Endothelial cell (in vitro differentiated cells): ENCODE measurements at regions not wholly inside any gene's neighbourhood (a gene's known extent, or its start where the extent isn't known, plus 50 kb on each side); places are given as distances from the start of the nearest gene placed in this dataset.

Source experiments
- DNase-seq: peaks from one replicate; pipeline ENCODE4 v3.0.0; 2021; ENCODE audit warnings: low spot score
- H3K27ac Mint-ChIP-seq: one replicate; pipeline ENCODE4 v1.8.0; 2021; ENCODE audit warnings: mixed read lengths, inconsistent platforms; ENCODE audit not compliant: unreplicated experiment
- H3K27me3 Mint-ChIP-seq: one replicate; pipeline ENCODE4 v1.8.0; 2021; ENCODE audit warnings: mild to moderate bottlenecking, moderate library complexity, mixed read lengths, inconsistent platforms; ENCODE audit not compliant: unreplicated experiment
- H3K36me3 Mint-ChIP-seq: one replicate; pipeline ENCODE4 v1.8.0; 2021; ENCODE audit warnings: mild to moderate bottlenecking, low read depth, mixed read lengths, inconsistent platforms; ENCODE audit not compliant: unreplicated experiment
- H3K4me1 Mint-ChIP-seq: one replicate; pipeline ENCODE4 v1.8.0; 2021; ENCODE audit warnings: mild to moderate bottlenecking, mixed read lengths, inconsistent platforms; ENCODE audit not compliant: unreplicated experiment
- H3K4me3 Mint-ChIP-seq: one replicate; pipeline ENCODE4 v1.8.0; 2021; ENCODE audit warnings: mild to moderate bottlenecking, mixed read lengths, inconsistent platforms; ENCODE audit not compliant: unreplicated experiment
- H3K9me3 Mint-ChIP-seq: one replicate; pipeline ENCODE4 v1.8.0; 2021; ENCODE audit warnings: mixed read lengths, inconsistent platforms; ENCODE audit not compliant: unreplicated experiment
- CTCF ChIP-seq: fragments of 200-600 bp; sonication (generic); IDR thresholded peaks from one replicate; pipeline ENCODE4 v1.5.0; 2021; ENCODE audit warnings: antibody characterized with exemption; ENCODE audit not compliant: unreplicated experiment

DNA sequence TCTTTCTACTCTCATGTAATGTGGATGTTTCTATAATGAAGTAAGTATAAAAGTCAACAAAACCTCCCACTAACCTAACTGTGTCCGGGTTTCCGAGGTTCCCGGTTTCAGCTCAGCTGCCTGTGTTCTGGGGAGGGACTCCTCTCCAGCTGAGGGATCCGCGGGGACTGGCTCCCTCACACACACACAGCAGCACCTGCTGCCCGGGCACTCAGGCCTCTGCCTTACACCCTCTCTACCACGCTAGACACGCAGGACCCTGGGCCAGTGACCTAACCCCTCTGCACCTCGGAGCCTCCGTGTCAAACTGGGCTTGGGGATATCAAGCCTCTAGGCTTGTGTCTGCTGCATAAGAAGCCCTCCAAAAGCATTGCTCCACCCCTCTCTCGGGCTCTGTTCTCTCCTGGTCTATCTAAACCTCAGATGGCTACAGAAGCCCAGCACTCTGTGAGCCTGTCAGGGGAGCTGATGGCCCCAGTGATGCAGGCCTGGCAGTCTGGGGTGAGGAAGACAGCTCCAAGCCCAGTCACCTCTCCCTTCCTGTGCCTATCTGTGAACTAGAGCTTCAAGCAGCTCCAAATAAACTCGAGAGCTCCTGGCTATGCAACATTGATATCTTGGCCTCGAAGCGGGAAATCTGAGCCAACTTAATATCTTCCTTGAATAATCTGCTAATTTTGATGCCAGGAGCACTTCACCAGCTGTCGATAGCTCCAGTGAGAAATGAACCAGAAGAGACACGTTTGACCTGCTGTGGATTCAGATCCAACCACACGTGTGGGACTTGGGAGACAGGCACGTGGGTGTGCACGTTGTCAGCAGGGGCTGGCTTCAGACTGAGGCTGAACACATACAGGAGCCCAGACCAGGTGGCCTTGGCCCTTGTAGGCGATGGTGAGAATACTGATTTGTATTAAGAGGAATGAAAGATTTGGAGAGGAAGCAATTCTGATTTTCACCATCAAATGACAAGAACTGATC lies 232.7 kb upstream of the B3GAT1 start:
- Mint-ChIP-seq H3K4me3 (no peak overlapping the region), H3K9me3 (no peaks in the 10 kb centered on the region), H3K27me3 (no peaks in the 10 kb centered on the region), H3K27ac (no peak overlapping the region), H3K36me3 (no peaks in the 10 kb centered on the region), H3K4me1 (peaks cover 6% of the 10 kb centered on the region)
- TF ChIP-seq CTCF = no peak
- DNase-seq = no peak

- no peak for DNase-seq
- Mint-ChIP-seq H3K27me3 (no peaks in the 10 kb centered on the region), H3K36me3 (no peaks in the 10 kb centered on the region), H3K4me3 (no peak overlapping the region), H3K9me3 (no peaks in the 10 kb centered on the region), H3K4me1 (peaks cover 6% of the 10 kb centered on the region), H3K27ac (no peak overlapping the region)
- no peak for TF ChIP-seq CTCF
Measured at GRCh38 chr11:134643115-134644012, 231.3 kb upstream of the B3GAT1 start.

- H3K4me1 Mint-ChIP-seq = peaks cover 6% of the 10 kb centered on the region
- H3K9me3 Mint-ChIP-seq = no peaks in the 10 kb centered on the region
- H3K4me3 Mint-ChIP-seq = no peak overlapping the region
- H3K27ac Mint-ChIP-seq = no peak overlapping the region
- H3K36me3 Mint-ChIP-seq = no peaks in the 10 kb centered on the region
- no peak for TF ChIP-seq CTCF
- no peaks in the 10 kb centered on the region for H3K27me3 Mint-ChIP-seq
- no peak for DNase-seq
Measured at GRCh38 chr11:134642206-134642605, 230.2 kb upstream of the B3GAT1 start.

DNA sequence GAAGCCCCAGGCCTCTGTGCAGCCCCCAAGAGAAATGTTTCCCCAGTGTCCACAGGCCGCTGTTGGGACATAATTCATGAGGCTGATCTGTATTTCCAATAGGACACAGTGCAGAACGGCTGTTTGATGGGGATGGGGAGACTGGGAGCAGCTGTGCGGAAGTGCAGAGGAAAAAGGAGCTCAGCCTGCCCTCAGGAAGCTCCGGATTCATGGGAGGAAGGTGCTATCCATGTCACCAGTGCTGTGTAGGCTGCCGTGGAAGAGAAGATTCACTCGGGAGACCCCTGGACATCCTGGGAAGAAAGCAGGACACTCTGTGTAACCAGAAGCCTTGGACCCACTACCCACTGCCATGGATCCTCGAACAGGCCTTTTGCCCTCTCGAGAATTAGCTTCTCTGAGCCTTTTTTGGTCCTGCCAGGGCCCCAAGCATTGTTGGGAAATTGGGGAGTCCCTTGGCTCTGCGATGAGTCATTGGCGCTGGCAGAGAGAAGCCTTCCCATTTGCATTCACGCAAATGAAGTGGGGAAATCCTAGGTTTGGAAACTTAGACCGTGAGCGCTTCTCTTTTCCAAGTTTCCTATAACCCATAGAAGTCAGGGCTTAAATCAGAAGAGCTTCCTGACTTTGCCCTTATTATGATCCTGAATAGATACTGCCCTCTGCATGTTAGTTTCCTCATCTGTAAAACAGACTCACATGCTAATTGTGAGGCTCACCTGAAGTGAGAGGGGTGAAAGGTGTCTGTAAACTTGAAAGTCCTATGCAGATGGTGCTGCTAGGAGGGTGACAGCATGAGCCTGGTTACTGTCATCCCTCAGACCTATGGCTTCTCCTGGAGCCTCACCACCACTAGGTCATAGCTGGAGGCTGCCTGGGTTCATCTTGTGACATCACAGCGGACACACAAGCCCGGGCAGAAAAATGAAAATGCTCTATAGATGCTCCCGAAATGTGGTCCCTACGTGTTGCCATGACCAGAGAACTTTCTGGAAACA lies 229.2 kb upstream of the B3GAT1 start:
- Mint-ChIP-seq H3K9me3 (no peaks in the 10 kb centered on the region), H3K4me3 (no peak overlapping the region), H3K27ac (no peak overlapping the region), H3K36me3 (no peaks in the 10 kb centered on the region), H3K27me3 (no peaks in the 10 kb centered on the region), H3K4me1 (peaks cover 6% of the 10 kb centered on the region)
- no peak for DNase-seq
- TF ChIP-seq CTCF = no peak
